SK-N-MC (cell line): ENCODE measurements at regions not wholly inside any gene's neighbourhood (a gene's known extent, or its start where the extent isn't known, plus 50 kb on each side); places are given as distances from the start of the nearest gene placed in this dataset.

ENCODE experiments used
- EZH2 ChIP-seq: fragments of 200-600 bp; sonication (generic); IDR thresholded peaks from one replicate; pipeline ENCODE4 v1.6.1; 2017; ENCODE audit warnings: antibody characterized with exemption
- POLR2AphosphoS5 ChIP-seq: IDR thresholded peaks from 2 replicates; pipeline ENCODE4 v1.6.1; 2012; ENCODE audit warnings: mild to moderate bottlenecking, low read depth, low read length, borderline replicate concordance

DNA sequence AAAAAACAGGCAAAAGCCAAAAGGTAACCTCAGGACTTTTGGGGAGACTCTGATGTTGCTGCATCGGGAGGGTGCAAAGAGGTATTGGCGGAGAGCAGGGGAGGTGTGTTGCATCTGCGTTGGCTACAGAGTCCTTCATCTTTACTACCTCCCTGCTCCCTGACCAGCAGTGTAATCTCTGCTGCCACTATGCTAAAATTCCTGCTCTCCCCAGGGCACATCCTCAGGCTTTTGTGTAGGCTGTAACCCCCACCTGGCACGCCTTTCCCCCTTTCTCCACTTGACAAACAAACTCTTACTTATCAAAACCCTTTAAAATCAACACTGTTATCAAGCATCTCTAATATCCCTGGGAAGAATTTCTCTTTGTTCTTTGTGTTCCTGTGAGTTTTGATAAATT, 435.3 kb downstream of the HAPSTR1 start:
- TF ChIP-seq POLR2AphosphoS5 (no peak), EZH2 (no peak)
